ENCODE measurements at regions not wholly inside any gene's neighbourhood (a gene's known extent, or its start where the extent isn't known, plus 50 kb on each side); places are given as distances from the start of the nearest gene placed in this dataset.
A peak's percentile ranks its signal among the peaks of the same experiment; 100 is the strongest.

- Histone ChIP-seq H3K4me1 (ENCODE audit: low read length) (no peaks in the 10 kb centered on the region), H3K4me3 (ENCODE audit: low read length) (no peak overlapping the region), H3K9me2 (replicated peaks; ENCODE audit: insufficient read depth, low read length) (no peaks in the 10 kb centered on the region), H3K27me3 (replicated peaks; ENCODE audit: insufficient read depth, low read length) (no peaks in the 10 kb centered on the region), H3K36me3 (replicated peaks; ENCODE audit: insufficient read depth, low read length) (no peaks in the 10 kb centered on the region), H3K4me2 (ENCODE audit: low read depth, low read length) (no peak overlapping the region), H2AFZ (ENCODE audit: low read length) (no peak overlapping the region), H3K9ac (ENCODE audit: low read length) (no peak overlapping the region), H3K9me3 (replicated peaks; ENCODE audit: insufficient read depth, low read length) (no peaks in the 10 kb centered on the region), H3K79me2 (ENCODE audit: low read length) (no peaks in the 10 kb centered on the region), H4K20me1 (ENCODE audit: insufficient read depth, low read length) (no peaks in the 10 kb centered on the region), H3K27ac (ENCODE audit: low read length) (no peak overlapping the region), H3F3A (ENCODE audit: insufficient read depth, low read length) (no peaks in the 10 kb centered on the region)
- peak; percentile 38 for DNase-seq
- TF ChIP-seq CTCF (IDR thresholded peaks at IDR 0.05; ENCODE audit: low read length) = peak; percentile 44
- TF ChIP-seq EZH2phosphoT487 (IDR thresholded peaks at IDR 0.05; ENCODE audit: low read length) = no peak
- TF ChIP-seq EZH2 (optimal IDR thresholded peaks at IDR 0.05; ENCODE audit: low read depth, low read length) = no peak
These were observed 707.0 kb downstream of the EPM2A start for GRCh38 chr6:145028144-145028818.

GRCh38 chr6:145031001-145031400 lies 704.3 kb downstream of the EPM2A start:
- DNase-seq = no peak
- Histone ChIP-seq H3K9ac (ENCODE audit: low read length) (no peak overlapping the region), H2AFZ (ENCODE audit: low read length) (no peak overlapping the region), H3K9me2 (replicated peaks; ENCODE audit: insufficient read depth, low read length) (no peaks in the 10 kb centered on the region), H3K79me2 (ENCODE audit: low read length) (no peaks in the 10 kb centered on the region), H3K4me1 (ENCODE audit: low read length) (no peaks in the 10 kb centered on the region), H3K4me2 (ENCODE audit: low read depth, low read length) (no peak overlapping the region), H4K20me1 (ENCODE audit: insufficient read depth, low read length) (no peaks in the 10 kb centered on the region), H3K36me3 (replicated peaks; ENCODE audit: insufficient read depth, low read length) (no peaks in the 10 kb centered on the region), H3K4me3 (ENCODE audit: low read length) (no peak overlapping the region), H3K9me3 (replicated peaks; ENCODE audit: insufficient read depth, low read length) (no peaks in the 10 kb centered on the region), H3F3A (ENCODE audit: insufficient read depth, low read length) (no peaks in the 10 kb centered on the region), H3K27ac (ENCODE audit: low read length) (no peak overlapping the region), H3K27me3 (replicated peaks; ENCODE audit: insufficient read depth, low read length) (no peaks in the 10 kb centered on the region)
- TF ChIP-seq CTCF (IDR thresholded peaks at IDR 0.05; ENCODE audit: low read length) (no peak), EZH2phosphoT487 (IDR thresholded peaks at IDR 0.05; ENCODE audit: low read length) (no peak), EZH2 (optimal IDR thresholded peaks at IDR 0.05; ENCODE audit: low read depth, low read length) (no peak)

- H4K20me1 ChIP-seq (ENCODE audit: insufficient read depth, low read length) = no peaks in the 10 kb centered on the region
- TF ChIP-seq EZH2phosphoT487 (IDR thresholded peaks at IDR 0.05; ENCODE audit: low read length) (no peak), CTCF (IDR thresholded peaks at IDR 0.05; ENCODE audit: low read length) (no peak), EZH2 (optimal IDR thresholded peaks at IDR 0.05; ENCODE audit: low read depth, low read length) (no peak)
- H3K79me2 ChIP-seq (ENCODE audit: low read length) = no peaks in the 10 kb centered on the region
- no peaks in the 10 kb centered on the region for H3F3A ChIP-seq (ENCODE audit: insufficient read depth, low read length)
- H3K4me3 ChIP-seq (ENCODE audit: low read length) = no peak overlapping the region
- H3K9ac ChIP-seq (ENCODE audit: low read length) = no peak overlapping the region
- H3K9me3 ChIP-seq (replicated peaks; ENCODE audit: insufficient read depth, low read length) = no peaks in the 10 kb centered on the region
- no peak for DNase-seq
- H3K4me1 ChIP-seq (ENCODE audit: low read length) = no peaks in the 10 kb centered on the region
- no peak overlapping the region for H2AFZ ChIP-seq (ENCODE audit: low read length)
- H3K27me3 ChIP-seq (replicated peaks; ENCODE audit: insufficient read depth, low read length) = no peaks in the 10 kb centered on the region
- H3K27ac ChIP-seq (ENCODE audit: low read length) = no peak overlapping the region
- no peaks in the 10 kb centered on the region for H3K9me2 ChIP-seq (replicated peaks; ENCODE audit: insufficient read depth, low read length)
- H3K36me3 ChIP-seq (replicated peaks; ENCODE audit: insufficient read depth, low read length) = no peaks in the 10 kb centered on the region
- no peak overlapping the region for H3K4me2 ChIP-seq (ENCODE audit: low read depth, low read length)
These were observed 703.4 kb downstream of the EPM2A start for GRCh38 chr6:145031962-145032361.
